UCSD-AML1 (cell line): ENCODE measurements at regions not wholly inside any gene's neighbourhood (a gene's known extent, or its start where the extent isn't known, plus 50 kb on each side); places are given as distances from the start of the nearest gene placed in this dataset.
"Not testable (repeated sequence)": the region's sequence is repeated elsewhere in the genome, so short reads cannot be mapped to it uniquely, and the experiment has no call there.

Experiments
- DNase-seq: peaks from one replicate; lab custom pipeline; 2025; ENCODE audit not compliant: unreplicated experiment; lab: John Stamatoyannopoulos, UW

DNA sequence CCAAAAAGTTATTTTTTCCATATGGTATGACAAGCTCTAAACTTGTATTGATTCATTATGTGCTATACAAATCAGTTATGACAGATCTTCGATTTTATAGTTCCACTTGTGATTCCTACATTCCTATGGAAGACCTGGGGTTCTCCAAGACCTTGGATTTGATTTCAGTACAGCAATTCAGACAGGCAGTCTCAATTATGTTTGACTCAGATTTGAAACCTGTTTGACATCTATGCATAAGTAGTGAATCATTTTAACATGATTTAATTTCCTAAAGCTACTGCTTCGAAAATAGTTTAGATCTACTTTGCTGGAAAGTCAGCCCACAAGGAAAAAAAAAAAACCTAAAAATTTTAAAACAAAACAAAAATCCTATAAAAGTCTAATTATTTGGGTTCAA, 820.4 kb downstream of the LUZP2 start:
- no peak for DNase-seq

DNA sequence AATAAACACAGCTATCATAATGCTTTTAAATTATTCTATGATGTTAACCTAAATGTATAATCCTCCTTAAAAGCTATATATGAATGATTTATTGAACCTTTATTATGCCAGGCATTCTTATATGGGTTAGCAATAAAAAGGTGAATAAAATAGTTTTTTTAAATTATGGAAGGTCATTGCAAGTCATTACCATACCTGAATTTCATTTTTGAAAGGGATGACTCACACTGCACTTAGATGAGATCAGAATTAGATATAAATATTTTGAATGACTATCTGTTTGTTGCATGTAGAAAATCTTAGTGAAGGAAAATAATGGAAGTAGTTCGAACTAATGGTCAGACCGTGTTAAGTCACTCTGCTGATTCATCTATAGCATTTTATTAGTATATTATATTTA, 822.3 kb downstream of the LUZP2 start:
- DNase-seq, result no peak

DNA sequence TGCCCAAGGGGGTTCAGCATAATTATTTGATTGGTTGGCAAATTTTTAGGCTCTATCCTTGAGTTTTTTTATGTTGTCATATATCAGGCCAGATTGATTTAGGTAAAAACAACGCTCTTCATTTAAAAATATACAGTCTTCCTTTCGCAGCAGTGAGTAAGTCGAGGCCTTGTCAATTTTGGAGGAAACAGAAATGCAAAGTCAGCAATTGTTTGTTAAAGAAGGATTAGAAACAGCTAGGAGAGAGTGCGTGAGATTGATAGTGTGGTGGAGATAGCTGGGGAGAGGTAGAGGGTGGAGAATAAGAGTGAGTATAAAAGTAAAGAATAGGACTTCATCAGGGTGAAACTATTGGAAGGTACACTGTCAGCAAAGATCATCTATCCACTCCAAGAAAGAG, 830.8 kb downstream of the LUZP2 start:
- DNase-seq, result no peak

DNA sequence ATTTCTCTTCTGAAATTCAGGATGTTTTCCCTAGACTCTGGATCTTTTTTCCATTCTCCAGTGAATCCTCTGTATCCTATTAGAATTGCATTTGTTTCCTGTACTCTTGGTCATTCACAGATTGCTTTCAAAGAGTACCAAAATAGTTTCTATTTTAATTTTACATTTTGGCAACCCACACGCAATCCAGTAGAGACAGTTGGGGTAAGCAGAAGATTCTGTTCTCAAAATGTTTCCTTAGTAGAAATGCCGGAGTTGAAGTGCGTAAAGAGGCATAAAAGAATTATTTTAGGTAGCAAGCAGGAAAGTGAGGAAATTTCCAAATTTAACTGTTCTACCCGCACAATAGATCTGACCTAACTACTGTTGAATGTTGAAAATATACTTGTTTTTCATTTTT, 842.4 kb downstream of the LUZP2 start:
- no peak for DNase-seq

DNA sequence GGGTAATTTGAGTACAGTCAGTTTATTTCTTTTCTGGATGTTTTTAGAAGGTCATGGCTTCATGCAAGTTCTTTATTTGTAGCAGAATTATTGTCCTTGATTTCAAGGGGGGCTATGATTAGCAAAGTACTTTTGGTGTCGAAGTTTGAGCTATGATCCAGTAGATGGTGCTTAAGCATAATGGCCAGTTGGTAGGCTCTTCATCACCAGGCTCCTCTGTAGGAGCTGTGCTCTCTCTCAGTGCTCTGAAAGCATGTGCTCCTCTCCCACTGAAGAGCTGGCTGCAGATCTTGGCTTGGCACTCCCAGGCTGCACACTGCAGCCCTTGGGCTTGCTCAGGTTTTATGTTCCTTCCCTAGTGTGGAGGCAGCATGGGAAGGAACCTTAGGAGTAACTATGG, 852.7 kb downstream of the LUZP2 start:
- no peak for DNase-seq

DNA sequence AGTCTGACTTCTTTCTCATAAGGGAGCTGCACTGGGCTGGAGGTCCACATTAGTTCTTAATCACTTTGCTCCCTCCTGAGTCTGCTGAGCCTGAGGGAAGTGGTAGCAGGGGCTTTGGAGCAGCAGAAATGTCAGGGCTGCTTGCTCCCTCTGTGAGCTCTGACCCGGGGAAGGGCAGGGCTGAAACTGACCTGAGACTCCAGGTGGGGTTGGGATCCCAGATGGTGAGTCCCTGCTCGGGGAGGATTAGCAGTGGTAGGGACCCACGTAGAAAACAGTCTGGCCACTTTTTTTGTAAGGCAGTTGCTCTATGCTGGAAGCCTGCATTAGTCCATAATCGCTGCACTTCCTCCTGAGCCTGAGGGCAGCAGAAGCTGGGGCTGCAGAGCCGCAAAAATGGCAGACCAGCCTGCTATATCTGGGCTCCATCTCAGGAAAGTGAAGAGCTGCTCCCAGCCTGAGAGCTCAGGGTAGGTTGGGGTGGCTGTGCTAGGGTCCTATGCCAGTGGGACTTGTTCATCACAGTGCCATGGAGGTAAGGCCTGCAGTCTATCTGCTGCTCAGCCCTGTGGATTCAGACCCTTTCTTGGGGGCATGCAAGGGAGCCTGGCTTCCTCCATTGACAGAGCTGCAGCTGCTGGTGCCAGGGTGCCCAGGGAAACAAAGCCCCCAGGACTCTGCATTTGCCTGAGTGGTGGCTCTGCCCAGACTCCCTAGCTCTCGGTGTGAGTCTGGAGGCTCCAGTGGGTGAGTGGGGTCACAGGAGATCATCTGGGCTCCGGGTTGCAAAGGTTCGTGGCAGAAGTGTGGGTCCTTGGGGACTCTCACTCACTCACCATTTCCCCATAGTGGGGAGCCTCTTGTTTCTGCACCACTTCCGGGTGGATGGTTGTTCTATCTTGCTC, 854.3 kb downstream of the LUZP2 start:
- DNase-seq, result no peak

DNA sequence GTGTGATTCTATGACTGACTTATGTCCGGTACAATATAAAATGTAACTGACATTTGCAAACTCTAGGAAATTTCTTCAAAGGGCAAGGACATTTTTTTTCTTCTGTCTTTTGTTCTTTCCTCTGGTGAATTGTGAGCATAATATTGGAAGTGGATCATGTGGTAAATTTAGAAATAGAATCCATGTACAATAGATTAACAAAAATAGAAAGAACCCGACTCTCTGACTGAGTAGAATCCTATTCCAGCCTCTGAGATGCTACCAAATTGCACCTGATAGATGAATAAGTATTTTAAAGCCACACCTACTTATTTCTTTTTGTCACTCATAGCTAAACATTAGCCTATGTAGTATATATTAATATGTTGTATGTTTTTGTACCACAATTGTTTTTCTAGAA, 860.3 kb downstream of the LUZP2 start:
- no peak for DNase-seq

DNA sequence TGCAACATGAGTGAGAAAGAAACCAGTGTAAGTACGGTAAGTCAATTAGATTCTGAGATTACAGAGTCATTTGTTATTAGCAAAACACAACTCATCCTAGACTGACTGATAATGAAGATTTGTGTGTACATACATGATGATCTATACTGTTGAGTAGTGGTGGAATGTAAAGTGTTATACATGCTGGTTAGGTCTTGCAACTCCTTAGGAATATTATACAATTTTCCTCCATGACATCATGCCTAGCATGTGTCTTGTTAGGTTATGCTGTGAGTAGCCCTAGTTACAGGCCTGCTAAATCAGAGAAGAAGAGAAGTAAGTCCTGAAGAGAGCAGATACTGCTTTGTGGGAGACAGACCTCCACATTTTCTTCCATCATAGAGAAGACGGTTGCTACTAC, 880.6 kb downstream of the LUZP2 start:
- no peak for DNase-seq

DNA sequence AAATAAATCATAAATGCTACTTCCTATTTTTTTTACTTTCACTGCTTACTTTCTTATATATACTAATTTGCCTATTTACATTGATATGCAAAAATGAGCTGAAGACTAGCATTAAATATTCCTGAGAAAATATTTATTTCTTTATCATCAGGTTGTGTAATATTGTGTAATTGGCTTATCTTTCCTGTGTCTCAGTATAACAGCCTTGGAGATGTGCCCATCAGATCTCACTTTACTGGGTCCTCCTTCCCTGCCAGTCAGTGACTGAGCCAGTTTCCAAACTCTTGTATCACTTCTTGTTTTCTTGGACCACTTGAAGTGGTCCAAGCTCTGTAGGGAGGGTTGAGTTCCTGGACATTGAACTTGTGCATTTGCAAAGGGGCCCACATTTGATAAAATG, 900.0 kb downstream of the LUZP2 start:
- no peak for DNase-seq

DNA sequence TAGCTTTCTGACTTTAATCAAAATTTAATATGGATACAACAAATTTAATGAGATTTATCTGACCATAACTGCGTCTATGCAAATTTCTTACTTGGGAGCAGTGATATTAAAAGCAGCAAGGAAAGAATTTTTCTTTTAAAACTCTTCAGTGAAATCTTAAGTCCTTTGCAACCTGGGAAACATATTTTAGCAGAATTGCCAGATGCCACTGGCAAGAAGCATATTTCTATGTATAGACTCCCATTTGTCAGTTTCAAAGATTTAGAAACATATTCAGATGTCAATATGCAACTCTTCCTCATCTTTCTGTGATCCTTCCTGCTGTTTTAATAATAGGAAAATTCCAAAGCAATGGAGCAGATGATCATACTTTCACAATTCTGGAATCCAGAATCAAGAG, 911.3 kb downstream of the LUZP2 start:
- DNase-seq, result no peak

DNA sequence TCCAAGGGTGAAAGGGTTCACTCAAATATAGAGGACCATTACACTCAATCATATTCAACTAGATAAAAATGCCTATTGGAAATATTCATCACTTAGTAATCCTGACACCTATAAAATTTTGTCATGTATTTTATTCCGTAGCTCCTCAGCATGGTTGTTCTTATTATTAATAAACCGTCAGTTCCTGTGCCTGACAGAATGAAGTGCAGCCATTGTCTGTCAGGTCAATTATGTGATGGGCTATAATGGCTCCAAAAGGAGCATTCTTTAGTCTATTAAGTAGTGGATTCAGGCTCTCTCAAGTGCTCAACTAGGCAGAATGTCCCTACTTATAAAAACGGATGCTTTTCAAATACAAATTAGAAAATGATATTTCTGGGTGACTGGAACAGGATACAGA, 916.1 kb upstream of the ANO3 start:
- no peak for DNase-seq

DNA sequence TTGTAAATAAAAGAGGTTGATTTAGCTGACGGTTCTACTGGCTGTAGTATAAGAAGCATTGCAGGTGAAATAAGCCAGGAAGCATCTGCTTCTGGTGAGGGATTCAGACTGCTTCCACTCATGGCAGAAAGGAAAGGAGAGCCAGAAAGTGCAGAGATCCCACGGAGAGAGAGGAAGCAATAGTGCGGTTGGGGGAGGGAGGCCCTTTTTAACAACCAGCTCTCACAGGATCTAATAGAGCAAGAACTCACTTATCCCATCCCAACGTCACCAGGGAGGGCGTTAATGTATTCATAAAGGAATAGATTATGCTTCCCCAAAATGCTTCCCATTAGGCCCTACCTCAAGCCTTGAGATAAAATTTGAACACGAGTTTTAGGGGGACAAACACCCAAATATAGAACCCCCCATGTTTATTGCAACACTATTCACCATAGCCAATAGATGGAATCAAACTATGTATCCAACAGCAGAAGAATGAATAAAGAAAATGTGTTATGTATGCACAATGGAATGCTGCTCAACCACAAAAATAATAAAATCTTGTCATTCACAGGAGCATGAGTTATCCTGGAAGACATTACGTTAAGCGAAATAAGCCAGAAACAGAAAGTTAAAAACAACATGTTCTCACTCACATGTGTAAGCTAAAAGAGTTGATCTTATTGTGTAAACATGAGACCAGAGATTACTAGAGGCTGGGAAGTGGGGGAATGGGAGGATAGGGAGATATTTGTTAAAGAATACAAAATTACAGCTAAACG, 908.3 kb upstream of the ANO3 start:
- no peak for DNase-seq

DNA sequence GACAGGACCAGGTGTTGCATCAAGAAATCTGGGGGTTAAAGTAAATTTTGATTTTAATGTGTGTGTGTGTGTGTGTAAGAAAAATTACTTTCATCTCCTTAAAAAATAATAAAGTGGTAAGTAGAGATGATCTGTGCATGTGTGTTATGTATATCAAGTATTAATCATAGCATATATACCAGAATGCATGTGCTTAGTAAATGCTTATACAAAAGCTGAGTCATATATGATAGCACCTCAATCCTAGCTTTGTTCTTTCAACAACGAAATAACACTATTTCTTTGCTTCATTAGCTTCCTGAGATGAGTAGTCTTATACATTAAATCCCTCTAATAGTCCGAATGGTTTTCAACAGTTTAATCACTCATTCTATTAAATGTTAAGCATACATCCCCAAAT, 899.6 kb upstream of the ANO3 start:
- no peak for DNase-seq

DNA sequence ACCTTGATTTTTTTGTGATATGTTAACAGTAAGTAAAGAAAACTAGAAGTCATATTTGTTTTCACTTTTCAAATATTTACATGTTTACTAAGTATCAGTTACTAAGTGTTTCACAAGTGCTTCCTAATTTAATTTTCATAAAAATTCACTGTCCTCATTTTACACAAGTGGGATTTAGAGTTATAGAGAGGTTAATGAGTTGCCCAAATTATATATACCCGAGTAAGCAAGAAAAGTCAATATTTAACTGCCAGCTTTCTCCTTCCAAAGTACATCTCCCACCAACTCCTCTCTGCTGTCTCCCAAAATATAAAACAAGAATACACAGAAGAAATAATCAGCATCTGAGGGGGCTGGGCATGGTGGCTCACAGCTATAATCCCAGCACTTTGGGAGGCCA, 896.7 kb upstream of the ANO3 start:
- DNase-seq, result no peak

DNA sequence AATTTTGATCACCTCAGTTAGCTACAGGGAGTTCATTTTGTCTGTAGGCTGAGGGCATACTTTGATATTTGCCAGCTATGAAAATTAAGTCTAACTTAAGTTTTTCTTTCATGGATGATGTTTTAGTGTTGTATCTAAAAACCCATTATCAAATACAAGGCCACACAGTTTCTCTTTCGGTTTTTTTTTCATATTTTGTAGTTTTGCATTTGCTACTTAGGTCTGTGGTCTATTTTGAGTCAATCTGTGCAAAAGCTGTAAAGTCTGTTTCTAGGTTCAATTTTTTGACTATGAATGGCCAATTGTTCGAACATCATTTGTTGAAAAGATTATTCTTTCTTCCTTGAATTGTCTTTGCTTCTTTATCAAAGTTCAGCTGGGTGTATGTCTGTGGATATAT, 895.6 kb upstream of the ANO3 start:
- no peak for DNase-seq

DNA sequence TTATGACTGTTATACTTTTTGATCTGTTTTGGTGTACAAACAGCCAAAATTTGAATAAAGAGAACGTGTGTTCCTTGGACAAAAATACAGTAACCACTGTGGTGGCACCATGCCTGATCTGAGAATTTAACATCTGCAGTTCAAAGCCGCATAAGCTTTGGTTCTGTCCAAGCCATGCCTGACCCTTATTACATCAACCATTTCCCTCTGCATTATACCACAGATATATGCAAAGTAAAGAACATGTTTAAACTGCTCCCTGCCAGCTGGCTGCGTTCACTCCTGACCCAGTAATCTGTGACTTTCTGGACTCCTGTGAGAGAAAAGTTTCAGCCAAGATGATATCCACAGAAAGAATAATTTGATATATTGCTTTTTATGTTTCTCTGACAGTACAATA, 890.5 kb upstream of the ANO3 start:
- no peak for DNase-seq

DNA sequence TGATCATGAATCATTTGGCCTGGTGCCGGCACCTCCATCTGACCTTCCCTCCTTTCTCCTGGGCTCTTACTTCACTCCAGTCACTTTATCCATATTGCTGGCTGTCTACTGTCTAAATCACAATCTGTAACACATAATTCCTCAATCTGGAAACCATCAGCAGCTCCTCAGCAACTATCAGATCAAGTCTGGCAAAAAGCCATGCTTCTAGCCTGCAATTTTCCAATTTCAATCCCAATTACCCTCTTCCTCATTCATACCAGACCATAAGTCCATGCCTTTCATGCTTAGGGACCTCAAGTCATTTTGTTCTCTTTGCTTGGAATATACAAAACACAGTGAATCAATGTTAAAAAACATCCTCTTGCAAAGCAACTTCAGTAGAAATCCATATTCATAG, 882.8 kb upstream of the ANO3 start:
- no peak for DNase-seq

DNA sequence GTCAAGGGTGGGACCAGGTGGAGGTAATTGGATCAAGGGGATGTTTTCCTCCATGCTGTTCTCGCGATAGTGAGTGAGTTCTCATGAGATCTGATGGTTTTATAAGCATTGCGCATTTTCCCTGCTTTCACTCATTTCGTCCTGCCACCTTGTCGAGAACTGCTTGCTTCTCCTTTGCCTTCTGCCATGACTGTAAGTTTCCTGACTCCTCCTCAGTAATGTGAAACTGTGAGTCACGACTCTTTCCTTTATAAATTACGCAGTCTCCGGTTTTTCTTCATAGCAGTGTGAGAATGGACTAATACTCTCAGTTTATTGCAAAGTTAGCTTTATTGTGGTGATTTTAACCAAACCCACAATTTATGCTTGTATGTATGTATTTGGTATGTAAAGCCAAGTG, 878.5 kb upstream of the ANO3 start:
- no peak for DNase-seq

DNA sequence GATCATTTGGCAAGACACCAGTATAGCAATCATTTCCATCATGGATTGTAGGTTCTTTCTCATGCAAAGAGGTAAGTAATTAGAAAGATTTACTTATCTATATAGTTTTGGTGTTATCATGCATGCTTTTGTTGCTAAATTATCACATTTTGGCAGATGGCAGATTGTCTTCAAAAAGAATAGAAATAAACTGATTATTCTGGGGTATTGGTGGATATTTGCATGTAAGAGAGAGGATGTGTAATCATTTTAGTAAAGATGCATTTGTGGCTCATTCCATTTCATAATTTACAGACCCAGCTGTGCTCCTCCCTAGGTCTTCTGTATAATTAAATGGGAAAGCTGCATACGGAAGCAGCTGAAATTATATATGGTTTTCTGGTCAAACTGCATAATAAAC, 875.7 kb upstream of the ANO3 start:
- no peak for DNase-seq

DNA sequence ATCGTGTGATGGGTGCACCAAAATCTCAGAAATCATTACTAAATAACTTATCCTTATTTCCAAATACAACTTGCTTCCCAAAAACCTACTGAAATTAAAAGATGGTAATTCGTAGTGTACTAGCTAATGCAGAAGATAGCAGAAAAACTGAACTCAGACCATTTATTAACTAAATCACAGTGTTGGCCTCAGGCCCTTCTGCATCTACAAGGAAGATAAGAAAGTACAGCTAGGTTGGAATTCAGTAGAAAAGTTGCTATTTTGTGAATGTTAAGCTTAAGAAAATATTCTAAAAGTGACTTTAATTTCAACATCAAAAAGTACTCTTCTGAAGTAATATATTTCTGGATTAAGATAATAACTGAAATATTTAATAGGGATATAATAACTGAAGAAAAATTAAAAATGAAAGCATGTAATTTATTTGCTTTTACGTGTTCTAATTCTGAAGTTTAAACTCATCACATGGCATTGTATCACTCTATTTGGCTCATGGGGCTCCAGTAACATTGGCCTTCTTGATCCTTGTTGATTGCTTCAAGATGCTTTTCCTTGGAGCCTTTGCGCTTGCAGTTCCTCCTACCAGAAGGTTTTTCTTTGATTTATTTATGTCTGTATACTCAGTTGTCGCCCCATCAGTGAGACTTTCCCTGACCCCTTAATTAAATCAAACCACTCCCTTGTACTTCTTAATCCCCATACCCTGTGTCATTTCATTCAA, 847.9 kb upstream of the ANO3 start:
- DNase-seq, result no peak

DNA sequence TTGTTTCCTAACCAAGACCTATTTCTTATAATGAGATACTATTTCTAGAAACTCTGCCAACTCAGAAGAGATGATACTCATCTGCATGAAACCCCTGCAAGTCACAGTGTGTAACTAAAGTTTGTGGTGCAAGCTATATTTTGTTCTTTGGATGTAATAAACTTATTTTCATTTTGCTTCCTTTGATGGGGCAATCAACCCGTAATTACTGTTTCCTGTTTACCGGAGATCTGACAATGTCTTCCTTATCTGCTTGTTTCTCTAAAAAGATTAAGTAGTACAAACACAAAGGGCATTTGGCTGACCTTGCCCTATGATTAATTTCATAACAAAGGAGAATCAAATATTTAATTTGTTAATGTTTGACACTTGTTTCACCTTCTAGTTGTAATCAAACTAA, 846.6 kb upstream of the ANO3 start:
- DNase-seq, result no peak

DNA sequence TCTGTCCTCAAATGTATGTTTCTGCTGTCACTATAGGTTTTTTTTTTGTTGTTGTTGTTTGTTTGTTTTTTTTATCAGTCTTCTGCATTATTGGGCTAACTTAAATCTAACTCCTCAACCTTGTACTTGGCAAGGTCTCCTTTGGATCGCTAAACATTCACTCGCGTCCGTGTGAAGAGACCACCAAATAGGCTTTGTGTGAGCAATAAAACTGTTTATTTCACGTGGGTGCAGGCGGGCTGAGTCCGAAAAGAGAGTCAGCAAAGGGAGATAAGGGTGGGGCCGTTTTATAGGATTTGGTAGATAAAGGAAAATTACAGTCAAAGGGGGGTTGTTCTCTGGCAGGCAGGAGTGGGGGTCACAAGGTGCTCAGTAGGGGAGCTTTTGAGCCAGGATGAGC, 845.6 kb upstream of the ANO3 start:
- DNase-seq, result not testable (repeated sequence)
